SK-N-SH (cell line): ENCODE measurements at regions not wholly inside any gene's neighbourhood (a gene's known extent, or its start where the extent isn't known, plus 50 kb on each side); places are given as distances from the start of the nearest gene placed in this dataset.

Source experiments
- CTCF ChIA-PET: fragments of 300-600, 350-600 bp; formaldehyde crosslinking; extraction: SDS; loops from one replicate; lab custom pipeline; 2021; lab: Yijun Ruan, JAX
- POLR2A ChIA-PET: fragments of 350-600 bp; sonication (Branson Sonifier 250); formaldehyde crosslinking; extraction: SDS; loops from one replicate; lab custom pipeline; 2020; ENCODE audit warnings: antibody characterized with exemption, inconsistent platforms; lab: Yijun Ruan, JAX
- DNase-seq: peaks from one replicate; pipeline ENCODE4 v3.0.0; 2012
- H2AFZ ChIP-seq: fragments of 200-600 bp; sonication (generic); 2 replicates; pipeline ENCODE4 v1.8.1; 2016; ENCODE audit warnings: antibody characterized with exemption, mild to moderate bottlenecking, low read depth
- H3F3A ChIP-seq: fragments of 200-600 bp; sonication (generic); replicated peaks from 2 replicates; pipeline ENCODE3; 2016; ENCODE audit warnings: antibody characterized with exemption, mild to moderate bottlenecking; ENCODE audit not compliant: insufficient read depth
- H3K27ac ChIP-seq, 2 experiments: fragments of 200-500 bp in 1 of 2; fragments of 200-600 bp in 1 of 2; sonication (Bioruptor generic) in 1 of 2; sonication (generic), shearing (Covaris generic) in 1 of 2; 2 replicates each; pipeline versions ENCODE4 v1.5.1 to v1.6.1; 2014 to 2016; ENCODE audit warnings: low read depth in 2 of 2, inconsistent platforms in 1 of 2, low read length in 1 of 2, mild to moderate bottlenecking in 1 of 2, mixed read lengths in 1 of 2
- H3K27me3 ChIP-seq: fragments of 200-600 bp; sonication (generic), shearing (Covaris generic); 2 replicates; pipeline ENCODE4 v1.6.1; 2016; ENCODE audit warnings: mixed run types; ENCODE audit not compliant: insufficient read depth
- H3K36me3 ChIP-seq, 2 experiments: fragments of 200-500 bp in 1 of 2; fragments of 200-600 bp in 1 of 2; sonication (Bioruptor generic) in 1 of 2; sonication (generic) in 1 of 2; replicated peaks in 1 of 2; 2 replicates each; pipeline versions ENCODE3 to v1.5.1; 2014 to 2016; ENCODE audit warnings: low read length in 1 of 2, mild to moderate bottlenecking in 1 of 2; ENCODE audit not compliant: insufficient read depth in 2 of 2, control insufficient read depth in 1 of 2
- H3K4me1 ChIP-seq, 2 experiments: fragments of 200-500 bp in 1 of 2; fragments of 200-600 bp in 1 of 2; sonication (Bioruptor generic) in 1 of 2; sonication (generic), shearing (Covaris generic) in 1 of 2; 2 replicates each; pipeline versions ENCODE4 v1.5.1 to v1.6.1; 2014 to 2016; ENCODE audit warnings: low read depth in 1 of 2, low read length in 1 of 2, mixed run types in 1 of 2; ENCODE audit not compliant: insufficient read depth in 2 of 2, control insufficient read depth in 1 of 2
- H3K4me2 ChIP-seq: fragments of 200-600 bp; sonication (generic), shearing (Covaris generic); 2 replicates; pipeline ENCODE4 v1.6.1; 2017; ENCODE audit warnings: mixed run types
- H3K4me3 ChIP-seq, 2 experiments: fragments of 200-500 bp in 1 of 2; fragments of 200-600 bp in 1 of 2; sonication (Bioruptor generic) in 1 of 2; sonication (generic), shearing (Covaris generic) in 1 of 2; 2 replicates each; pipeline versions ENCODE4 v1.5.1 to v1.8.1; 2014 to 2016; ENCODE audit warnings: low read depth in 2 of 2, inconsistent platforms in 1 of 2, low read length in 1 of 2, mild to moderate bottlenecking in 1 of 2, mixed read lengths in 1 of 2, moderate library complexity in 1 of 2
- H3K79me2 ChIP-seq: fragments of 200-600 bp; sonication (generic); 2 replicates; pipeline ENCODE4 v1.8.1; 2017; ENCODE audit warnings: mild to moderate bottlenecking; ENCODE audit not compliant: insufficient read depth
- H3K9ac ChIP-seq: fragments of 200-600 bp; sonication (generic); 2 replicates; pipeline ENCODE4 v1.6.1; 2017; ENCODE audit warnings: mixed run types
- H3K9me2 ChIP-seq: fragments of 200-600 bp; sonication (generic); 2 replicates; pipeline ENCODE4 v1.6.1; 2017; ENCODE audit warnings: mixed run types
- H3K9me3 ChIP-seq: fragments of 200-600 bp; sonication (generic); 2 replicates; pipeline ENCODE4 v1.6.1; 2017; ENCODE audit warnings: mixed run types, mild to moderate bottlenecking, moderate library complexity
- H4K20me1 ChIP-seq: fragments of 200-600 bp; sonication (generic); 2 replicates; pipeline ENCODE4 v1.6.1; 2017; ENCODE audit warnings: mild to moderate bottlenecking, mixed run types; ENCODE audit not compliant: insufficient read depth
- EZH2phosphoT487 ChIP-seq: fragments of 200-600 bp; sonication (generic); IDR thresholded peaks from 2 replicates; pipeline ENCODE4 v1.6.1; 2017; ENCODE audit warnings: low read depth, mixed run types, mild to moderate bottlenecking, antibody characterized with exemption, moderate library complexity, borderline replicate concordance
- MXI1 ChIP-seq: IDR thresholded peaks from 2 replicates; pipeline ENCODE4 v1.6.1; 2012; ENCODE audit warnings: mild to moderate bottlenecking, low read depth, low read length, improper control_type of control experiment
- NRF1 ChIP-seq: IDR thresholded peaks from 2 replicates; pipeline ENCODE4 v1.6.1; 2012; ENCODE audit warnings: low read depth, mild to moderate bottlenecking, low read length
- REST ChIP-seq: IDR thresholded peaks from 2 replicates; pipeline ENCODE4 v1.6.1; 2012; ENCODE audit warnings: mild to moderate bottlenecking, low read depth, low read length, moderate library complexity
- SMC3 ChIP-seq: IDR thresholded peaks from 2 replicates; pipeline ENCODE4 v1.6.1; 2012; ENCODE audit warnings: low read depth, low read length, improper control_type of control experiment
- YY1 ChIP-seq: IDR thresholded peaks from 2 replicates; pipeline ENCODE4 v1.4.0; 2012; ENCODE audit warnings: low read depth, mild to moderate bottlenecking
- WGBS: methylation state at CpG from one replicate; pipeline ENCODE4 v1.1.6; 2017; ENCODE audit warnings: low lambda C conversion rate; 5-methylcytosine and 5-hydroxymethylcytosine counted together
- TF ChIP-seq, protein P1 (sequence below): fragments of 150-350 bp; IDR thresholded peaks from 2 replicates; pipeline ENCODE4 v1.6.1; 2017; ENCODE audit warnings: antibody characterized with exemption, low read length, low read depth, borderline replicate concordance
- TF ChIP-seq, protein P2 (sequence below): IDR thresholded peaks from 2 replicates; pipeline ENCODE4 v1.4.0; 2012; ENCODE audit warnings: low read depth
- TF ChIP-seq, protein P3 (sequence below): fragments of 150-350 bp; IDR thresholded peaks from 2 replicates; pipeline ENCODE4 v1.6.1; 2016; ENCODE audit warnings: mild to moderate bottlenecking, low read depth, low read length

DNA sequence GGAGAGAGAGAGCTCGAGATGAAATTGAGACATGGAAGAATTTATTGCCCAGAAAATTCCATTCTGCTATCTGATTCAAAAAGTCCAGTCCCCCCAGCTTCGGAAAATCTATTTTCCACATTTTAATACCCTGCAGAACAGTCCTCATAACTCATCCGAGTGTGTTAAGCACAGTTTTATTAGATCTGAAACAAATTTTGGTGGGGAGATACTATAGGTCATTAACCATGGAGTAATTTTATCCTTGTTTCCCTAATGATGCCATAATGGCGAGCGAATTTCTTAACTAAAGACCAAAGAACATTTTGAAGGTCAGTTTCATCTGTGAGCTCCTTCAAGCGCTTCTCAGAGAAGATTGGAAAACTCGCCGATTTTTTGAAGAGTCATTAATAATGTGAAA, 78.1 kb downstream of the HIF1AN start:
- H3K36me3 ChIP-seq, result no peaks in the 10 kb centered on the region
- TF ChIP-seq, protein P1, sequence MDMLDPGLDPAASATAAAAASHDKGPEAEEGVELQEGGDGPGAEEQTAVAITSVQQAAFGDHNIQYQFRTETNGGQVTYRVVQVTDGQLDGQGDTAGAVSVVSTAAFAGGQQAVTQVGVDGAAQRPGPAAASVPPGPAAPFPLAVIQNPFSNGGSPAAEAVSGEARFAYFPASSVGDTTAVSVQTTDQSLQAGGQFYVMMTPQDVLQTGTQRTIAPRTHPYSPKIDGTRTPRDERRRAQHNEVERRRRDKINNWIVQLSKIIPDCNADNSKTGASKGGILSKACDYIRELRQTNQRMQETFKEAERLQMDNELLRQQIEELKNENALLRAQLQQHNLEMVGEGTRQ, result no peak
- TF ChIP-seq, all 33 proteins: peak for 0
- Histone ChIP-seq H3K4me3 (no peak overlapping the region), H3K4me1 (no peaks in the 10 kb centered on the region), H3K9ac (no peak overlapping the region), H3K9me3 (no peaks in the 10 kb centered on the region), H2AFZ (no peak overlapping the region), H4K20me1 (no peaks in the 10 kb centered on the region), H3K27ac (no peak overlapping the region), H3K4me2 (no peak overlapping the region), H3F3A (no peaks in the 10 kb centered on the region), H3K27me3 (peaks cover 22% of the 10 kb centered on the region; the same call in 1 of the 2 replicates), H3K79me2 (no peaks in the 10 kb centered on the region), H3K9me2 (no peaks in the 10 kb centered on the region)
- 18% methylated on average over 8 of the region's 8 CpGs for WGBS
- DNase-seq, result no peak
- ChIA-PET POLR2A (no interaction called here), CTCF (interaction anchor here (0.6 to 3.4 kb wide), 3 partner anchors 16 to 258 kb away, joined by 3 to 13 read pairs (median 3); no protein-coding TSS in a partner anchor)

DNA sequence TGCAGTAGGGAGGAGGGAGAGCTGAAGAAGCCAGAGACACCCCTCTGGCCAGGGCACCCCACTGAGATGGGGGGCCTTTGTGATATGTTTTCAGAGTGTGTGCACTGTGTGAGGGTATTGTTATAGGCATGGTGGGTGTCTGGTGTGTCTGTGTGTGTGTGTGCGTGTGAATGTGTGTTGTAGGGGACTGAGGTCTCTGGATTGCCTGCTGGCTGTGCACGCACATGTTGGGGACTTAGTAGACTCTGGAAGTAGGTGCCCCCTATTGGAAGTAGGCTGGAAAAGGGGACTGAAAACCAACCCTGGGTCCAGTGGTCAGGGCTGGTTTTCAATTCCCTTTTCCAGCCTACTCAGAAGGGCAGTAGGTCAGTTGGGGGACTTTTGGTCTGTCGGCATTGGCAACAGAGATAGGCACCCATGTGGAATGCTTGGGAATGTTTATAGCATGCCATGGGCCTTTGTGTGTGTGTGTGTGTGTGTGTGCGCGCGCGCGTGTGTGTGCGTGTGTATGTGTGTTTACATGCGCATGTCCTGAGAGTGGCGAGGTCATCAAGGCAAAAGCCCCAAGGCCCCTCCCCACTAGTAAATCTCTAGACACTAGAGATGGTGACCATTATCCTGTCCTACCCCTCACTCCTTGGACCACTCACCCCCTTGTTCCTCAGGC, 78.8 kb downstream of the HIF1AN start:
- Histone ChIP-seq H3K27ac (no peak overlapping the region), H2AFZ (no peak overlapping the region), H3F3A (no peaks in the 10 kb centered on the region), H3K79me2 (no peaks in the 10 kb centered on the region), H3K9ac (no peak overlapping the region), H3K36me3 (no peaks in the 10 kb centered on the region), H3K9me2 (no peaks in the 10 kb centered on the region), H3K4me3 (no peak overlapping the region), H3K4me2 (no peak overlapping the region), H3K27me3 (peaks cover 22% of the 10 kb centered on the region; the same call in 1 of the 2 replicates), H3K4me1 (no peaks in the 10 kb centered on the region), H3K9me3 (no peaks in the 10 kb centered on the region), H4K20me1 (no peaks in the 10 kb centered on the region)
- CTCF ChIA-PET, result interaction anchor here (1.5 to 1.9 kb wide), 2 partner anchors 52 to 257 kb away, joined by 3 to 7 read pairs; no protein-coding TSS in a partner anchor
- TF ChIP-seq, protein P2, sequence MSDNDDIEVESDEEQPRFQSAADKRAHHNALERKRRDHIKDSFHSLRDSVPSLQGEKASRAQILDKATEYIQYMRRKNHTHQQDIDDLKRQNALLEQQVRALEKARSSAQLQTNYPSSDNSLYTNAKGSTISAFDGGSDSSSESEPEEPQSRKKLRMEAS, result no peak
- TF ChIP-seq SMC3 (no peak), MXI1 (no peak), EZH2phosphoT487 (no peak), NRF1 (no peak)
- WGBS, result 72% methylated on average over 11 of the region's 11 CpGs
- POLR2A ChIA-PET, result no interaction called here
- no peak for DNase-seq

- ChIA-PET CTCF (interaction anchor here (1.9 kb wide), 1 partner anchor 53 kb away, joined by 7 read pairs; no protein-coding TSS in a partner anchor), POLR2A (no interaction called here)
- Histone ChIP-seq H2AFZ (no peak overlapping the region), H3K9ac (no peak overlapping the region), H3K27me3 (peaks cover 28% of the 10 kb centered on the region; the same call in 1 of the 2 replicates), H4K20me1 (no peaks in the 10 kb centered on the region), H3K4me3 (no peak overlapping the region), H3F3A (no peaks in the 10 kb centered on the region), H3K79me2 (no peaks in the 10 kb centered on the region), H3K36me3 (no peaks in the 10 kb centered on the region), H3K4me1 (no peaks in the 10 kb centered on the region), H3K9me3 (no peaks in the 10 kb centered on the region), H3K9me2 (no peaks in the 10 kb centered on the region), H3K27ac (no peak overlapping the region), H3K4me2 (no peak overlapping the region)
- TF ChIP-seq, protein P1, result no peak
- TF ChIP-seq, protein P3, sequence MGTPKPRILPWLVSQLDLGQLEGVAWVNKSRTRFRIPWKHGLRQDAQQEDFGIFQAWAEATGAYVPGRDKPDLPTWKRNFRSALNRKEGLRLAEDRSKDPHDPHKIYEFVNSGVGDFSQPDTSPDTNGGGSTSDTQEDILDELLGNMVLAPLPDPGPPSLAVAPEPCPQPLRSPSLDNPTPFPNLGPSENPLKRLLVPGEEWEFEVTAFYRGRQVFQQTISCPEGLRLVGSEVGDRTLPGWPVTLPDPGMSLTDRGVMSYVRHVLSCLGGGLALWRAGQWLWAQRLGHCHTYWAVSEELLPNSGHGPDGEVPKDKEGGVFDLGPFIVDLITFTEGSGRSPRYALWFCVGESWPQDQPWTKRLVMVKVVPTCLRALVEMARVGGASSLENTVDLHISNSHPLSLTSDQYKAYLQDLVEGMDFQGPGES, result no peak
- TF ChIP-seq REST (no peak), YY1 (no peak)
- WGBS, result 52% methylated on average over 10 of the region's 10 CpGs
- no peak for DNase-seq
Observed at GRCh38 chr10:100615241-100615640, 79.5 kb downstream of the HIF1AN start.
